ENCODE measurements at regions not wholly inside any gene's neighbourhood (a gene's known extent, or its start where the extent isn't known, plus 50 kb on each side); places are given as distances from the start of the nearest gene placed in this dataset.

- TF ChIP-seq TAF1 (IDR thresholded peaks at IDR 0.05; ENCODE audit: borderline replicate concordance, insufficient read depth, low read length) (no peak), POLR2AphosphoS5 (IDR thresholded peaks at IDR 0.05; ENCODE audit: low read depth, low read length) (no peak)
Observed at GRCh38 chr20:60845146-60845545, 406.9 kb upstream of the CDH4 start.

Measured in PFSK-1 (cell line).